HG03280 (cell line): ENCODE measurements at regions not wholly inside any gene's neighbourhood (a gene's known extent, or its start where the extent isn't known, plus 50 kb on each side); places are given as distances from the start of the nearest gene placed in this dataset.

ENCODE experiments used
- ATAC-seq: cut with Tn5 transposase; IDR thresholded peaks from one replicate; pipeline ENCODE4 v1.9.1; 2021; ENCODE audit warnings: mild to moderate bottlenecking, moderate library complexity; ENCODE audit not compliant: unreplicated experiment

GRCh38 chr3:147924755-147925154 lies 515.6 kb downstream of the ZIC1 start:
- ATAC-seq, result no peak

- ATAC-seq, result no peak
Measured at GRCh38 chr3:147925272-147925671, 516.1 kb downstream of the ZIC1 start.

DNA sequence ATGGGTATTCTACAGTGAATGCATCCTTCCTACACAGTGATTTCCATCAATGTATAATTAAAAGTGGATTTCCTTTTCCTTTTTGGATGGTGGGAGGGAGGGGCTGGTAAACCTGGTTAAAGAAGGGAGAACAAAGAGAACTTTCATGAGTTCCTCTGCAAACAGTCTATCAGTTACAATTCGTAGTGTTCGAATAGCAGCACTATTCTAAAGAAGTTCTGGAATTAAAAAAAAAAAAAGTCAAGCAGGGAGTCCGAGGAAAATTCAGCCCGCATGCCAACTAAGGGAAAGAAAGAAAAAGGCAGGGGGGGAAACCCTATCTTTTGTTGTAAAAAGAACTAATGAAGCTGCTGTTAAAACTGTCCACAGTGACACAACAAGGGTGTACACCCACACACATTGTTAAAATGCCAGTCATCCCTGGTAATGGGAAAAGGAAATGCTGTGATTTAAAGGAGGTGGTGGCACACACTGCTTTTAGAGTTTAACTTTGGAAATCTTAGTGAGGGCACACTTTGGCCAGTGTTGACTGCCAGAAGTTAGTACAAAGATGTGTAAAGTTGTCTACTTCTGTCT lies 521.2 kb downstream of the ZIC1 start:
- ATAC-seq, result no peak

- no peak for ATAC-seq
Measured at GRCh38 chr3:147934451-147935180, 525.5 kb downstream of the ZIC1 start.

DNA sequence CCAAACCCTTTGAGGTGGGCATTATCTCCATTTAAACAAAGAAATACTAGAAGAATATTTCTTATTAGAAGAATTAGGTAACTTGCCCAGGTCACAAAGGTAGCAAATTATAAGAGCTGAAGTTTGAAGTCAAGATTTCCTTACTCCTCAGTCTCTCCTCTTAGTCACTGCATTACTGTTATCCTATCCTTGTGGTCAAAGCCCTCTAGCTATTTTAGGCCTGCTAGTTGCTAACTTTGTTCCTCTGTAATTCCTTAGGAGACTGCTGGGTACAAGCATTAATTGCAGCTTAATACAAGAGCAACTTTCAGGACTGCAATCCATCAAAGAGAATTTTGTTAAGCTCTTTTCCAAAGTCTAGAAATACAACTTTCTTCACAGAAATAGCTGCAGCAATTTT lies 528.2 kb downstream of the ZIC1 start:
- no peak for ATAC-seq

GRCh38 chr3:147937891-147938290 lies 528.7 kb downstream of the ZIC1 start:
- ATAC-seq, result no peak

DNA sequence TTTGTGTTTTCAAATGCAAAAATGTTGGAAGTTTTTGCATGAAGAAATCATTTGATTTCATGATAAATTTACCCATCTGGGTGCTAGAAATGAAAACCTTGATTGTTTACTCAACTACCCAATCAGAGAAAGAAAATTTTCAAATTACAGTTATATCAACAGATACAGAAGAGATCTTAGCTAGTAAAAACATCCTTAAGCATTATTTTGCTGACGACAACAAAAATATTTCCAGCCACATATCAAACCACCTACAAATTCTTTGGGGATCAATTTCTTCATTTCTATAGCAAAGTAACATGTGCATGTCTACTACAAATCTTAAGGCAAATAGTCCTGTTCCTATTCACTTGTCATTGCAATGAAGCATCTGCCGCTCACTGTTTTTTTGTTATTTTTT lies 530.3 kb downstream of the ZIC1 start:
- ATAC-seq, result no peak

DNA sequence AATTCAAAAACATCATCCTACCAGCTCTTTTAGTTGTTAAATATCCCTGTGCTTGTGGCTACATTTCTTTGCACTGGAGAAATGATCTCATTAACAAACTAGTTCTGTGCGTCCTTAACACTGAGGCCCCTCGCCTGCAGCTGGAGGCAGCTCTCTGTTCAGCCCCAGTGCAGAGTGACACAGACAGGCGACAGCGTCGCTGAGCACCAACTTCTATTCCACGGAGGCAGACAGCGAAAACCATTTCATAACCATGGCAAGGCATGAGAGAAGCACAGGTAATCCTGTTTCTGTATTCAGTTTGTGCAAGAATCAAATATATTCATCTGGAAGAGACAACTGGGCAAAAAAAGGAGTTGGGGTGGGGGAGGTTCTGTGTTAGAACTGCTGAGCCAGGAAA lies 530.7 kb downstream of the ZIC1 start:
- ATAC-seq, result no peak

- ATAC-seq, result no peak
Measured at GRCh38 chr3:147940405-147941193, 531.4 kb downstream of the ZIC1 start.

DNA sequence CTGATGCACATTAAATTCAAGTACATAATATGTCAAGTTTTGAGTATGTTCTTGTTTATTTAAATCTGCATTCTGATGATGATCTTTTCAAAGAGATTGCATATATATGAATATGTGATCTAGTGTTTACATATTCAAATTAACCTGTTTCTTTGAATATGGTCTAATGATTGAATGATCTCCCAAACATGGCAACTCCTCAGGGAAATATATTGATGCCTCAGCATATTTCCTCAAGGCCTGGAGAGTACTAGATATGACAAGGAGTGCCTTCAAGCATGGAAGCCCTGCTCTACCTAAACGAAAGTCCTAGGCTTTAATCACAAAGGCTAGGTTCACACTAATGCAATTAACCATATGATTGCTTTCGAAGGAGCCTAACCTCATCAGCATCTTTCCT lies 532.8 kb downstream of the ZIC1 start:
- ATAC-seq, result no peak

- no peak for ATAC-seq
Measured at GRCh38 chr3:147943265-147943945, 534.2 kb downstream of the ZIC1 start.

DNA sequence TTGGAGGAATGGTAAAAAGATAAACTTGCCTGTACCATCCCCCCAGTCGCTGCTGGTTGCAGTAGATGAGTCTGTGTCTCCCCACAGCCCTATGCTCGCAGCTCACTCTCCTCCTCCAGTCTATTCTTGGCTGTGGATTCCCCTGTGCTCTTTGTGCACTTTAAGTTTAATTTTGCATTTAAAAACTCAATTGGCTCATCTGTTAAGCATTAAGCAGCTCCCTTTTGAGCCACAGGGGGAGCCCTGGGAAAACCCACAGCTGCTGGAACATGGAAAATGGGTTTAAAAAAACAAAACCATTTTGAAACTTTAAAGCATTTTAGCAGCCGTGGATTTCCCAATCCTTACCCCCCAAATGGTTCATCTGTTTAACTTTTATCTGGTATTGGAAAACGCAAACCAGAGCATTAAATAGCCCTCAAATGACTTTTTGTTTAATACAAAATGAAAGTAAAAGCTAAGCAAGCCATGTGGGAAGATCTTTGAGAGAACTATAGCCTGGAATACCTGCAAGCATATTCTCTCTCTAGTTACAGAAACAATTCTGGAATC lies 536.9 kb downstream of the ZIC1 start:
- peak; percentile 52 for ATAC-seq

GRCh38 chr3:147956615-147957014 lies 547.5 kb downstream of the ZIC1 start:
- ATAC-seq, result no peak

- ATAC-seq, result no peak
Measured at GRCh38 chr3:147958754-147959153, 549.6 kb downstream of the ZIC1 start.

- ATAC-seq, result no peak
Measured at GRCh38 chr3:147960786-147961185, 551.6 kb downstream of the ZIC1 start.

- no peak for ATAC-seq
Measured at GRCh38 chr3:147962408-147963164, 553.4 kb downstream of the ZIC1 start.

DNA sequence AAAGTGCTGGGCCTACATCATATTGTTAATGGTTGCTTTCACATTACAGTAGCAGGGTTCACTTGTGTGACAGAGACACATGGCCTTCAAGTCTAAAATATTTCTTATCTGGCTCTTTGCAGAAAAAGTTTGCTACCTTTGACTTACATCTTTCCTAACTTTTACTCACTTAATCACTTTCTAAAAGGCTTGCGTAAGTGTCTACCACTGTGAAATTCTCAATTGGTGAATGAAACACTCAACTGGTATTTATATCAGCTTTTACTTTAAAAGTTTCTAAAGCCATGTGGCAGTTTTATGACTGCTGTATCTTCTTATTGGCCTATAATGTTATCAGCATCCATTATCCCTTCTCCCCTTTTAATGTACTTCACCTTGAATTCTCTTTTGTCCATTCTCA lies 554.5 kb downstream of the ZIC1 start:
- ATAC-seq, result no peak

DNA sequence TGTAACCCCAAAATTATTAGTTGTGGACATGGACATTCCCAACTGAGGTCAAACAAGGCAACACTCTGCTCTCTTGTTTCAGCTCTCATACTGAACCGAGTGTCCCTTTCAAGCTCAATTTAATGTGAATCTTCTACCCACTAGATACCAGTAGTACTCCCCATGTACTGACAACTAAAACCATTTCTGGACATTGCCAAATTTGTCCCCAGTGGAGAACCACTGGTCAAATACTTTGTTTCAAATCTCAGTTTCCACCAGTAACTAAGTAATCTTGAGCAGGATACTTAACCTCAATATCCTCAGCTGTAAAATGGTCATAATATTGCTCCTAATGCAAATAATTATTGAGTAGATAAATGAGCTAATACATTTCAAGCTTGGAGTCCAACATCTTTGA lies 566.0 kb downstream of the ZIC1 start:
- no peak for ATAC-seq

GRCh38 chr3:147977001-147977400 lies 567.8 kb downstream of the ZIC1 start:
- ATAC-seq, result no peak

DNA sequence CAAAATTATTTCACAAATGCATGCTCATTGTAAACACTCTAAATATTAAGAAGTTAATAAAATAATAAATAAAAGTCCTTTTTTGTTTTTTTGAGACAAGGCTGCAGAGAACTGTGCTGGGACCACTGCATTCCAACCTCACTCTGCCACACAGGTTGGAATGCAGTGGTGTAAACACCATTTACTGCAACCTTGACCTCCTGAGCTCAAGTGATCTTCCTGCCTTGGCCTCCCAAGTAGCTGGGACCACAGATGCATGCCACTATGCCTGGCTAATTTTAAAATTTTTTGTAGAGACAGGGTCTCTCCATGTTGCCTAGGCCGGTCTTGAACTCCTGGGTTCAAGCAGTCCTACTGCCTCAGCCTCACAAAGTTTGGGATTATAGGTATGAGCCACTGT lies 578.4 kb downstream of the ZIC1 start:
- no peak for ATAC-seq

DNA sequence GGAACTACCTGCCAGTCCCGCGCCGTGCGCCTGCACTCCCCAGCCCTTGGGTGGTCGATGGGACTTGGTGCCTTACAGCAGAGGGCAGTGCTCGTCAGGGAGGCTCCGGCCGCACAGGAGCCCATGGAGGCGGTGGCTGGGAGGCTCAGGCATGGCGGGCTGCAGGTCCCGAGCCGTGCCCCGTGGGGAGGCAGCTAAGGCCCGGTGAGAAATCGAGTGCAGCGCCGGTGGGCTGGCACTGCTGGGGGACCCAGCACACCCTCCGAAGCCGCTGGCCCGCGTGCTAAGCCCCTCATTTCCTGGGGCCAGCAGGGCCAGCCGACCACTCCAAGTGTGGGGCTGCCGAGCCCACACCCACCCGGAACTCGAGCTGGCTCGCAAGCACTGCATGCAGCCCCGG lies 580.2 kb downstream of the ZIC1 start:
- ATAC-seq, result no peak
